H1 (cell line): ENCODE measurements at regions not wholly inside any gene's neighbourhood (a gene's known extent, or its start where the extent isn't known, plus 50 kb on each side); places are given as distances from the start of the nearest gene placed in this dataset.

Source experiments
- CTCF ChIA-PET: fragments of 300-600 bp; sonication (Branson Sonifier 250); formaldehyde crosslinking; loops from one replicate; lab custom pipeline; 2021; ENCODE audit not compliant: partially characterized antibody; lab: Charles Lee
- POLR2A ChIA-PET: fragments of 300-600 bp; sonication (Branson Sonifier 250); formaldehyde crosslinking; loops from one replicate; lab custom pipeline; 2021; ENCODE audit warnings: inconsistent platforms; ENCODE audit not compliant: partially characterized antibody; lab: Charles Lee
- DNase-seq, 2 experiments: peaks; one replicate each; pipeline versions ENCODE4 v3.0.0 to v3.0.0-alpha.2; 2010 to 2022; ENCODE audit warnings: low spot score in 2 of 2, low read depth in 1 of 2, mixed read lengths in 1 of 2
- FAIRE-seq: peaks from 2 replicates; lab custom pipeline; 2011; peaks lifted over from hg19 to GRCh38; lab: Jason Lieb, UNC
- H2AFZ ChIP-seq: 2 replicates; pipeline ENCODE4 v1.8.1; 2012; ENCODE audit warnings: low read length, inconsistent platforms
- H2AK5ac ChIP-seq: 2 replicates; pipeline ENCODE4 v1.6.1; 2013; ENCODE audit warnings: low read depth, low read length
- H2BK120ac ChIP-seq: replicated peaks from 2 replicates; pipeline ENCODE3; 2013; ENCODE audit warnings: low read depth, low read length, inconsistent platforms
- H2BK12ac ChIP-seq: 2 replicates; pipeline ENCODE4 v1.6.1; 2013; ENCODE audit warnings: low read depth, low read length
- H2BK15ac ChIP-seq: 2 replicates; pipeline ENCODE4 v1.6.1; 2013; ENCODE audit warnings: low read length
- H2BK20ac ChIP-seq: 2 replicates; pipeline ENCODE4 v1.6.1; 2013; ENCODE audit warnings: low read length
- H2BK5ac ChIP-seq: 2 replicates; pipeline ENCODE4 v1.6.1; 2013; ENCODE audit warnings: low read depth, low read length
- H3K14ac ChIP-seq: 2 replicates; pipeline ENCODE4 v1.6.1; 2013; ENCODE audit warnings: inconsistent platforms; ENCODE audit not compliant: insufficient read length
- H3K18ac ChIP-seq: 2 replicates; pipeline ENCODE4 v1.6.1; 2013; ENCODE audit warnings: low read length; ENCODE audit errors: extremely low read depth
- H3K23ac ChIP-seq: 2 replicates; pipeline ENCODE4 v1.6.1; 2013; ENCODE audit warnings: inconsistent platforms; ENCODE audit not compliant: insufficient read length
- H3K23me2 ChIP-seq: 2 replicates; pipeline ENCODE4 v1.6.1; 2013; ENCODE audit warnings: low read depth, low read length
- H3K27ac ChIP-seq: 2 replicates; pipeline ENCODE4 v1.6.1; 2011; ENCODE audit warnings: low read depth, low read length, inconsistent platforms
- H3K27me3 ChIP-seq, 4 experiments: replicated peaks in 1 of 4; 1 replicate in 1 of 4; 2 replicates in 3 of 4; pipeline versions ENCODE4 v1.6.1 to v1.8.1; 2011 to 2013; ENCODE audit warnings: low read length in 3 of 4, mild to moderate bottlenecking in 3 of 4, inconsistent platforms in 2 of 4, mixed read lengths in 2 of 4, moderate library complexity in 1 of 4; ENCODE audit not compliant: control insufficient read depth in 3 of 4, insufficient read depth in 3 of 4; ENCODE audit errors: extremely low read depth in 1 of 4
- H3K36me3 ChIP-seq, 4 experiments: 2 replicates each; pipeline versions ENCODE4 v1.6.1 to v1.8.1; 2011 to 2013; ENCODE audit warnings: mild to moderate bottlenecking in 4 of 4, low read length in 3 of 4, moderate library complexity in 2 of 4, control low read depth in 1 of 4, inconsistent platforms in 1 of 4; ENCODE audit not compliant: insufficient read depth in 4 of 4, control insufficient read depth in 2 of 4
- H3K4ac ChIP-seq: replicated peaks from 2 replicates; pipeline ENCODE3; 2013; ENCODE audit warnings: low read length, low read depth, mixed read lengths, inconsistent platforms; ENCODE audit not compliant: insufficient read length
- H3K4me1 ChIP-seq, 4 experiments: replicated peaks in 1 of 4; 1 replicate in 1 of 4; 2 replicates in 3 of 4; pipeline versions ENCODE4 v1.6.1 to v1.8.1; 2011 to 2013; ENCODE audit warnings: low read length in 3 of 4, inconsistent platforms in 2 of 4, mixed read lengths in 1 of 4; ENCODE audit not compliant: insufficient read depth in 4 of 4, control insufficient read depth in 3 of 4
- H3K4me2 ChIP-seq, 2 experiments: 2 replicates each; pipeline versions ENCODE4 v1.6.1 to v1.8.1; 2011 to 2013; ENCODE audit warnings: low read depth in 2 of 2, low read length in 2 of 2, control low read depth in 1 of 2, inconsistent platforms in 1 of 2, mild to moderate bottlenecking in 1 of 2; ENCODE audit not compliant: insufficient read depth in 1 of 2
- H3K4me3 ChIP-seq, 4 experiments: fragments of 200-600, 300-600 bp in 1 of 4; sonication (generic), shearing (Covaris generic), sonication (Bioruptor Twin) in 1 of 4; 2 replicates each; pipeline versions ENCODE4 v1.5.1 to v1.8.1; 2011 to 2016; ENCODE audit warnings: low read length in 4 of 4, low read depth in 3 of 4, control low read depth in 2 of 4, inconsistent platforms in 2 of 4, mild to moderate bottlenecking in 2 of 4, mixed read lengths in 1 of 4, moderate library complexity in 1 of 4; ENCODE audit not compliant: insufficient read depth in 2 of 4; ENCODE audit errors: extremely low read depth in 1 of 4
- H3K56ac ChIP-seq: replicated peaks from 2 replicates; pipeline ENCODE3; 2013; ENCODE audit warnings: low read depth, mild to moderate bottlenecking, mixed read lengths, low read length, inconsistent platforms; ENCODE audit not compliant: insufficient read length
- H3K79me1 ChIP-seq: 2 replicates; pipeline ENCODE4 v1.6.1; 2013; ENCODE audit warnings: low read depth, low read length, control low read depth
- H3K79me2 ChIP-seq, 2 experiments: 2 replicates each; pipeline versions ENCODE4 v1.6.1 to v1.8.1; 2012 to 2013; ENCODE audit warnings: low read length in 2 of 2, mild to moderate bottlenecking in 2 of 2, inconsistent platforms in 1 of 2; ENCODE audit not compliant: insufficient read depth in 2 of 2, control insufficient read depth in 1 of 2
- H3K9ac ChIP-seq, 4 experiments: replicated peaks in 1 of 4; 1 replicate in 1 of 4; 2 replicates in 3 of 4; pipeline versions ENCODE4 v1.6.1 to v1.8.1; 2011 to 2013; ENCODE audit warnings: low read depth in 3 of 4, low read length in 3 of 4, control low read depth in 2 of 4, mild to moderate bottlenecking in 2 of 4, moderate library complexity in 2 of 4, inconsistent platforms in 1 of 4; ENCODE audit errors: extremely low read depth in 1 of 4
- H3K9me3 ChIP-seq, 2 experiments: 2 replicates each; pipeline versions ENCODE4 v1.6.1 to v1.8.1; 2012 to 2013; ENCODE audit warnings: mild to moderate bottlenecking in 2 of 2, moderate library complexity in 2 of 2, control low read depth in 1 of 2, inconsistent platforms in 1 of 2, low read depth in 1 of 2, low read length in 1 of 2, mixed read lengths in 1 of 2; ENCODE audit not compliant: insufficient read depth in 2 of 2
- H4K20me1 ChIP-seq, 2 experiments: replicated peaks in 1 of 2; 2 replicates each; pipeline versions ENCODE3 to v1.8.1; 2011 to 2013; ENCODE audit warnings: inconsistent platforms in 2 of 2, low read length in 2 of 2, mild to moderate bottlenecking in 1 of 2; ENCODE audit not compliant: insufficient read depth in 2 of 2, control insufficient read depth in 1 of 2
- H4K5ac ChIP-seq: 2 replicates; pipeline ENCODE4 v1.6.1; 2013; ENCODE audit warnings: low read length, low read depth, mixed read lengths, inconsistent platforms; ENCODE audit not compliant: insufficient read length
- H4K8ac ChIP-seq: 2 replicates; pipeline ENCODE4 v1.8.0; 2013; ENCODE audit warnings: mild to moderate bottlenecking, moderate library complexity, low read length, inconsistent platforms; ENCODE audit not compliant: insufficient read depth; ENCODE audit errors: extremely low read depth
- H4K91ac ChIP-seq: replicated peaks from 2 replicates; pipeline ENCODE3; 2013; ENCODE audit warnings: low read length, mixed read lengths, inconsistent platforms; ENCODE audit not compliant: insufficient read length
- CEBPB ChIP-seq: IDR thresholded peaks from 2 replicates; pipeline ENCODE4 v1.6.1; 2012; ENCODE audit warnings: low read depth, low read length
- CHD1 ChIP-seq: IDR thresholded peaks from 2 replicates; pipeline ENCODE4 v1.6.1; 2012; ENCODE audit warnings: low read depth, low read length, improper control_type of control experiment
- EP300 ChIP-seq, 2 experiments: IDR thresholded peaks; 1 replicate in 1 of 2; 2 replicates in 1 of 2; pipeline ENCODE4 v1.6.1; 2011 to 2012; ENCODE audit warnings: low read depth in 2 of 2, low read length in 2 of 2, mild to moderate bottlenecking in 2 of 2, borderline replicate concordance in 1 of 2, inconsistent platforms in 1 of 2, moderate library complexity in 1 of 2
- GABPA ChIP-seq: IDR thresholded peaks from 2 replicates; pipeline ENCODE4 v1.6.1; 2011; ENCODE audit warnings: mild to moderate bottlenecking, low read length, moderate library complexity, borderline replicate concordance; ENCODE audit not compliant: insufficient read depth
- JUND ChIP-seq: IDR thresholded peaks from 2 replicates; pipeline ENCODE4 v1.6.1; 2011; ENCODE audit warnings: mild to moderate bottlenecking, improper control_type of control experiment, low read length
- NRF1 ChIP-seq: IDR thresholded peaks from 2 replicates; pipeline ENCODE4 v1.6.1; 2011; ENCODE audit warnings: mild to moderate bottlenecking, low read depth, low read length, improper control_type of control experiment
- PHF8 ChIP-seq: fragments of 200-600 bp; sonication (generic); conservative IDR thresholded peaks from 2 replicates; pipeline ENCODE4 v1.7.1; 2012; ENCODE audit warnings: low read depth, mild to moderate bottlenecking, inconsistent platforms, low read length, moderate library complexity
- RAD21 ChIP-seq, 2 experiments: IDR thresholded peaks in 1 of 2; conservative IDR thresholded peaks in 1 of 2; 2 replicates each; pipeline ENCODE4 v1.6.1; 2011; ENCODE audit warnings: low read depth in 2 of 2, low read length in 2 of 2, improper control_type of control experiment in 1 of 2, inconsistent platforms in 1 of 2, mild to moderate bottlenecking in 1 of 2, moderate library complexity in 1 of 2
- RBBP5 ChIP-seq: IDR thresholded peaks from 2 replicates; pipeline ENCODE4 v1.7.1; 2012; ENCODE audit warnings: low read depth, mild to moderate bottlenecking, inconsistent platforms, low read length, moderate library complexity, borderline replicate concordance
- SIRT6 ChIP-seq: IDR thresholded peaks from one replicate; pipeline ENCODE4 v1.7.1; 2012; ENCODE audit warnings: low read length, inconsistent platforms
- TAF1 ChIP-seq: IDR thresholded peaks from 2 replicates; pipeline ENCODE4 v1.6.1; 2011; ENCODE audit warnings: mild to moderate bottlenecking, low read depth, low read length
- TBP ChIP-seq: IDR thresholded peaks from 2 replicates; pipeline ENCODE4 v1.6.1; 2011; ENCODE audit warnings: low read depth, low read length, improper control_type of control experiment
- TEAD4 ChIP-seq: IDR thresholded peaks from 2 replicates; pipeline ENCODE4 v1.6.1; 2012; ENCODE audit warnings: low read depth, low read length, inconsistent platforms, mixed read lengths
- YY1 ChIP-seq: IDR thresholded peaks from 2 replicates; pipeline ENCODE4 v1.6.1; 2011; ENCODE audit warnings: low read depth, mild to moderate bottlenecking, low read length

GRCh38 chr1:83012950-83013349 is 986.0 kb downstream of the TTLL7 start:
- peaks cover 0 to 2% (median 0%) of the 10 kb centered on the region in 4 experiments; a peak in 1 of 7 replicates for H3K4me1 ChIP-seq
- TF ChIP-seq TBP (no peak), CEBPB (no peak), EP300 (IDR thresholded peaks at IDR 0.05; ENCODE audit: borderline replicate concordance in 1 of 2, low read depth in 2 of 2, low read length in 2 of 2) (no peak), RAD21 (IDR thresholded peaks at IDR 0.05 in 1 of 2, conservative IDR thresholded peaks at IDR 0.05 in 1 of 2; ENCODE audit: low read depth in 2 of 2, low read length in 2 of 2) (no peak), JUND (no peak), CHD1 (no peak), GABPA (no peak), YY1 (no peak), TEAD4 (no peak), NRF1 (no peak), RBBP5 (no peak), TAF1 (no peak), SIRT6 (no peak), PHF8 (no peak)

More at GRCh38 chr1:83012950-83013349, 986.0 kb downstream of the TTLL7 start:
- no peak overlapping the region for H3K4me2 ChIP-seq
- H2BK20ac ChIP-seq: no peak overlapping the region
- no peak overlapping the region for H3K23ac ChIP-seq
- no peaks in the 10 kb centered on the region for H3K79me2 ChIP-seq
- H2BK15ac ChIP-seq: no peak overlapping the region
- CTCF ChIA-PET: interaction anchor here (0.6 kb wide), 1 partner anchor 1184 kb away, joined by 4 read pairs; no protein-coding TSS in a partner anchor
- H2BK12ac ChIP-seq: no peak overlapping the region
- no peak overlapping the region for H4K91ac ChIP-seq
- no peak overlapping the region for H3K18ac ChIP-seq
- H3K14ac ChIP-seq: no peak overlapping the region
- no peaks in the 10 kb centered on the region; a peak in 1 of 8 replicates for H3K36me3 ChIP-seq
- no peaks in the 10 kb centered on the region for H3K79me1 ChIP-seq
- no peaks in the 10 kb centered on the region for H3K23me2 ChIP-seq
- H3K9ac ChIP-seq: no peak overlapping the region
- POLR2A ChIA-PET: no interaction called here
- no peak overlapping the region for H3K4me3 ChIP-seq
- DNase-seq (no peak), FAIRE-seq (no peak)
- H2BK5ac ChIP-seq: no peak overlapping the region
- H3K56ac ChIP-seq: no peak overlapping the region
- no peak overlapping the region for H4K8ac ChIP-seq
- no peak overlapping the region for H2BK120ac ChIP-seq
- H4K5ac ChIP-seq: no peak overlapping the region
- no peaks in the 10 kb centered on the region for H4K20me1 ChIP-seq
- no peak overlapping the region for H3K4ac ChIP-seq
- no peaks in the 10 kb centered on the region for H3K9me3 ChIP-seq
- no peak overlapping the region for H3K27ac ChIP-seq
- H2AFZ ChIP-seq: no peak overlapping the region
- no peaks in the 10 kb centered on the region for H3K27me3 ChIP-seq
- H2AK5ac ChIP-seq: no peak overlapping the region
